Fibroblast of lung (primary cell): ENCODE measurements at regions not wholly inside any gene's neighbourhood (a gene's known extent, or its start where the extent isn't known, plus 50 kb on each side); places are given as distances from the start of the nearest gene placed in this dataset.

Experiments
- DNase-seq, 2 donors: peaks; one replicate each; pipeline versions ENCODE4 v3.0.0 to v3.0.0-alpha.2; 2010; ENCODE audit warnings: low read depth in 2 of 2
- H2AFZ ChIP-seq: 2 replicates; pipeline ENCODE4 v1.5.1; 2012; ENCODE audit warnings: low read length, control low read depth, inconsistent platforms
- H3K27ac ChIP-seq: 2 replicates; pipeline ENCODE4 v1.5.1; 2011; ENCODE audit warnings: low read length, control low read depth; ENCODE audit not compliant: insufficient read depth
- H3K27me3 ChIP-seq: 2 replicates; pipeline ENCODE4 v1.5.1; 2011; ENCODE audit warnings: mild to moderate bottlenecking, low read length; ENCODE audit not compliant: control insufficient read depth, insufficient read depth
- H3K36me3 ChIP-seq: 2 replicates; pipeline ENCODE4 v1.5.1; 2011; ENCODE audit warnings: low read length; ENCODE audit not compliant: control insufficient read depth, insufficient read depth
- H3K4me1 ChIP-seq: 2 replicates; pipeline ENCODE4 v1.5.1; 2011; ENCODE audit warnings: low read length; ENCODE audit not compliant: control insufficient read depth, insufficient read depth; ENCODE audit errors: extremely low read depth
- H3K4me2 ChIP-seq: 2 replicates; pipeline ENCODE4 v1.5.1; 2011; ENCODE audit warnings: low read length, control low read depth; ENCODE audit not compliant: insufficient read depth; ENCODE audit errors: extremely low read depth
- H3K4me3 ChIP-seq, 4 experiments: fragments of 200-600 bp in 1 of 4; sonication (generic) in 1 of 4; replicated peaks in 1 of 4; 2 replicates each; pipeline ENCODE4 v1.5.1; 2011 to 2016; ENCODE audit warnings: low read length in 4 of 4, low read depth in 3 of 4, mild to moderate bottlenecking in 3 of 4, control low read depth in 2 of 4, inconsistent platforms in 1 of 4, mixed read lengths in 1 of 4; ENCODE audit not compliant: insufficient read depth in 1 of 4; ENCODE audit errors: control extremely low read depth in 1 of 4
- H3K79me2 ChIP-seq: 2 replicates; pipeline ENCODE4 v1.5.1; 2012; ENCODE audit warnings: mild to moderate bottlenecking, low read length, inconsistent platforms; ENCODE audit not compliant: control insufficient read depth, insufficient read depth
- H3K9ac ChIP-seq: 2 replicates; pipeline ENCODE4 v1.5.1; 2011; ENCODE audit warnings: mild to moderate bottlenecking, low read length, control low read depth; ENCODE audit not compliant: insufficient read depth
- H3K9me3 ChIP-seq: 2 replicates; pipeline ENCODE4 v1.5.1; 2012; ENCODE audit warnings: low read depth, low read length; ENCODE audit not compliant: control insufficient read depth, insufficient read depth
- H4K20me1 ChIP-seq: 2 replicates; pipeline ENCODE4 v1.5.1; 2011; ENCODE audit warnings: low read length; ENCODE audit not compliant: control insufficient read depth, insufficient read depth; ENCODE audit errors: extremely low read depth
- CTCF ChIP-seq, 2 donors: IDR thresholded peaks in 1 of 2; conservative IDR thresholded peaks in 1 of 2; 1 replicate in 1 of 2; 2 replicates in 1 of 2; pipeline ENCODE4 v1.5.1; 2011 to 2012; ENCODE audit warnings: low read length in 2 of 2, control low read depth in 1 of 2, inconsistent platforms in 1 of 2, low read depth in 1 of 2, mild to moderate bottlenecking in 1 of 2
- EZH2 ChIP-seq: IDR thresholded peaks from 2 replicates; pipeline ENCODE4 v1.5.1; 2012; ENCODE audit warnings: low read length, control low read depth, mild to moderate bottlenecking; ENCODE audit errors: missing control alignments

GRCh38 chr20:58072695-58073671 lies 155.5 kb downstream of the ANKRD60 start:
- H3K27ac ChIP-seq, result no peak overlapping the region
- DNase-seq, result no peak
- TF ChIP-seq CTCF (conservative IDR thresholded peaks at IDR 0.05 in 1 of 2, IDR thresholded peaks at IDR 0.05 in 1 of 2; ENCODE audit: low read depth in 1 of 2, low read length in 2 of 2), result no peak
- no peak for TF ChIP-seq EZH2

GRCh38 chr20:58071991-58072390 lies 156.5 kb downstream of the ANKRD60 start:
- Histone ChIP-seq H2AFZ (no peak overlapping the region), H3K9me3 (no peaks in the 10 kb centered on the region), H3K27ac (no peak overlapping the region), H3K27me3 (no peaks in the 10 kb centered on the region), H3K4me3 (no peak overlapping the region), H4K20me1 (no peaks in the 10 kb centered on the region), H3K36me3 (no peaks in the 10 kb centered on the region), H3K9ac (no peak overlapping the region), H3K79me2 (no peaks in the 10 kb centered on the region), H3K4me1 (no peaks in the 10 kb centered on the region), H3K4me2 (no peak overlapping the region)
- DNase-seq, result no peak
- no peak for TF ChIP-seq CTCF (conservative IDR thresholded peaks at IDR 0.05 in 1 of 2, IDR thresholded peaks at IDR 0.05 in 1 of 2; ENCODE audit: low read depth in 1 of 2, low read length in 2 of 2)

More at GRCh38 chr20:58072695-58073671, 155.5 kb downstream of the ANKRD60 start:
- no peak overlapping the region for H3K4me2 ChIP-seq
- H3K9ac ChIP-seq, result no peak overlapping the region
- no peaks in the 10 kb centered on the region for H4K20me1 ChIP-seq
- no peaks in the 10 kb centered on the region for H3K27me3 ChIP-seq
- H3K79me2 ChIP-seq, result no peaks in the 10 kb centered on the region
- no peak overlapping the region for H2AFZ ChIP-seq
- H3K4me3 ChIP-seq, result no peak overlapping the region
- H3K36me3 ChIP-seq, result no peaks in the 10 kb centered on the region
- H3K9me3 ChIP-seq, result no peaks in the 10 kb centered on the region
- no peaks in the 10 kb centered on the region for H3K4me1 ChIP-seq

GRCh38 chr20:58071298-58071697 lies 157.2 kb downstream of the ANKRD60 start:
- no peaks in the 10 kb centered on the region for H3K27me3 ChIP-seq

More at GRCh38 chr20:58071298-58071697, 157.2 kb downstream of the ANKRD60 start:
- H4K20me1 ChIP-seq, result no peaks in the 10 kb centered on the region
- H3K79me2 ChIP-seq, result no peaks in the 10 kb centered on the region
- H3K9ac ChIP-seq, result no peak overlapping the region
- H2AFZ ChIP-seq, result no peak overlapping the region
- H3K4me2 ChIP-seq, result no peak overlapping the region
- TF ChIP-seq EZH2, result no peak
- no peak for TF ChIP-seq CTCF (conservative IDR thresholded peaks at IDR 0.05 in 1 of 2, IDR thresholded peaks at IDR 0.05 in 1 of 2; ENCODE audit: low read depth in 1 of 2, low read length in 2 of 2)
- no peaks in the 10 kb centered on the region for H3K9me3 ChIP-seq
- H3K36me3 ChIP-seq, result no peaks in the 10 kb centered on the region
- no peak overlapping the region for H3K27ac ChIP-seq
- DNase-seq, result no peak
- H3K4me1 ChIP-seq, result no peaks in the 10 kb centered on the region
- no peak overlapping the region for H3K4me3 ChIP-seq
